ENCODE measurements at regions not wholly inside any gene's neighbourhood (a gene's known extent, or its start where the extent isn't known, plus 50 kb on each side); places are given as distances from the start of the nearest gene placed in this dataset.
A peak's percentile ranks its signal among the peaks of the same experiment; 100 is the strongest.

- no peaks in the 10 kb centered on the region for H3K36me3 ChIP-seq
- no peak overlapping the region for H3K27ac ChIP-seq
- H3K4me1 ChIP-seq = peaks cover 0 to 8% (median 0%) of the 10 kb centered on the region in 4 donors
- no peak overlapping the region for H3K4me3 ChIP-seq
- TF ChIP-seq POLR2A (IDR thresholded peaks at IDR 0.05) (no peak), CTCF (IDR thresholded peaks at IDR 0.05) (no peak), EP300 (IDR thresholded peaks at IDR 0.05) (no peak)
- no peaks in the 10 kb centered on the region for H3K9me3 ChIP-seq
- peaks cover 0 to 95% of the 10 kb centered on the region in 2 donors for H3K27me3 ChIP-seq
- 22 to 31% methylated on average over 6 of the region's 6 CpGs for WGBS, 2 donors
- no peak for DNase-seq (ENCODE audit: low spot score in 2 of 2)
Measured at GRCh38 chr10:100670368-100670767, 75.0 kb upstream of the PAX2 start.

GRCh38 chr10:100670828-100671479 lies 74.4 kb upstream of the PAX2 start:
- no peak overlapping the region for H3K27ac ChIP-seq
- H3K4me3 ChIP-seq = no peak overlapping the region
- 3 to 4% methylated on average over 41 to 49 of the region's 54 CpGs for WGBS, 2 donors
- no peak for DNase-seq (ENCODE audit: low spot score in 2 of 2)
- H3K9me3 ChIP-seq = no peaks in the 10 kb centered on the region
- peak; percentile 49 to 63 (median 54) for TF ChIP-seq CTCF (IDR thresholded peaks at IDR 0.05)
- no peak for TF ChIP-seq POLR2A (IDR thresholded peaks at IDR 0.05)
- peaks cover 0 to 91% of the 10 kb centered on the region in 2 donors for H3K27me3 ChIP-seq
- H3K36me3 ChIP-seq = no peaks in the 10 kb centered on the region
- H3K4me1 ChIP-seq = peaks cover 0 to 8% (median 0%) of the 10 kb centered on the region in 4 donors

- H3K36me3 ChIP-seq = no peaks in the 10 kb centered on the region
- peaks cover 0 to 80% of the 10 kb centered on the region in 2 donors for H3K27me3 ChIP-seq
- H3K27ac ChIP-seq = no peak overlapping the region
- peaks cover 0 to 8% (median 0%) of the 10 kb centered on the region in 4 donors for H3K4me1 ChIP-seq
- TF ChIP-seq EP300 (IDR thresholded peaks at IDR 0.05) = no peak
- no peak for TF ChIP-seq POLR2A (IDR thresholded peaks at IDR 0.05)
- no peak for TF ChIP-seq CTCF (IDR thresholded peaks at IDR 0.05)
- no peaks in the 10 kb centered on the region for H3K9me3 ChIP-seq
- WGBS, 2 donors = 90 to 95% methylated on average over 3 of the region's 3 CpGs
- DNase-seq (ENCODE audit: low spot score in 2 of 2) = no peak
- no peak overlapping the region for H3K4me3 ChIP-seq
Measured at GRCh38 chr10:100672199-100672598, 73.2 kb upstream of the PAX2 start.

- no peak for DNase-seq (ENCODE audit: low spot score in 2 of 2)
- WGBS, 2 donors = 75 to 76% methylated on average over 6 of the region's 6 CpGs
- H3K4me3 ChIP-seq = no peak overlapping the region
- TF ChIP-seq POLR2A (IDR thresholded peaks at IDR 0.05) = no peak
- TF ChIP-seq CTCF (IDR thresholded peaks at IDR 0.05) = no peak
- no peak for TF ChIP-seq EP300 (IDR thresholded peaks at IDR 0.05)
- no peak overlapping the region for H3K27ac ChIP-seq
- no peaks in the 10 kb centered on the region for H3K36me3 ChIP-seq
- peaks cover 0 to 8% (median 0%) of the 10 kb centered on the region in 4 donors for H3K4me1 ChIP-seq
- peaks cover 0 to 78% of the 10 kb centered on the region in 2 donors for H3K27me3 ChIP-seq
- no peaks in the 10 kb centered on the region for H3K9me3 ChIP-seq
Measured at GRCh38 chr10:100677290-100677945, 68.0 kb upstream of the PAX2 start.

- H3K9me3 ChIP-seq = no peaks in the 10 kb centered on the region
- H3K27ac ChIP-seq = no peak overlapping the region
- H3K36me3 ChIP-seq = no peaks in the 10 kb centered on the region
- H3K4me1 ChIP-seq = peaks cover 0 to 8% (median 0%) of the 10 kb centered on the region in 4 donors
- no peak for DNase-seq (ENCODE audit: low spot score in 2 of 2)
- WGBS, 2 donors = 38 to 40% methylated on average over 3 of the region's 3 CpGs
- no peak for TF ChIP-seq EP300 (IDR thresholded peaks at IDR 0.05)
- no peak for TF ChIP-seq POLR2A (IDR thresholded peaks at IDR 0.05)
- TF ChIP-seq CTCF (IDR thresholded peaks at IDR 0.05) = no peak
- no peak overlapping the region for H3K4me3 ChIP-seq
- peaks cover 0 to 78% of the 10 kb centered on the region in 2 donors for H3K27me3 ChIP-seq
Measured at GRCh38 chr10:100679327-100679726, 66.1 kb upstream of the PAX2 start.

All from tibial nerve (tissue), 4 donors.